IPS DF 19.7 (cell line): ENCODE measurements at regions not wholly inside any gene's neighbourhood (a gene's known extent, or its start where the extent isn't known, plus 50 kb on each side); places are given as distances from the start of the nearest gene placed in this dataset.

ENCODE experiments used
- DNase-seq: peaks from one replicate; pipeline ENCODE4 v3.0.0-alpha.2; 2013; ENCODE audit warnings: low read depth, low spot score

DNA sequence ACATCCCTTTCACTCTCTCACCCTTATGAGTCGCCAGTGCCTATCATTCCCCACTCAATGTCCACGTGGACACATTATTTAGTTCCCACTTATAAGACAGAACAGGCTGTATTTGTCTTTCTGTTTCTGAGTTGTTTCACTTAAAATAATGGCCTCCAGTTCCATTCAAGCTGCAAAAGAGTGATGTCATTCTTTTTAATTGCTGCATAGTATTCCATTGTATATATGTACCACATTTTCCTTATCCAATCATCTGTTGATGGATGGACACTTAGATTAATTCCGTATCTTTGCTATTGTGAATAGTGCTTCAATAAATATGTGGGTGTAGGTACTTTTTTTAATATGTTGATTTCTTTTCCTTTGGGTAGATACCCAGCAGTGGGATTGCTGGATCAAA lies 79.1 kb downstream of the ZNF365 start:
- no peak for DNase-seq

DNA sequence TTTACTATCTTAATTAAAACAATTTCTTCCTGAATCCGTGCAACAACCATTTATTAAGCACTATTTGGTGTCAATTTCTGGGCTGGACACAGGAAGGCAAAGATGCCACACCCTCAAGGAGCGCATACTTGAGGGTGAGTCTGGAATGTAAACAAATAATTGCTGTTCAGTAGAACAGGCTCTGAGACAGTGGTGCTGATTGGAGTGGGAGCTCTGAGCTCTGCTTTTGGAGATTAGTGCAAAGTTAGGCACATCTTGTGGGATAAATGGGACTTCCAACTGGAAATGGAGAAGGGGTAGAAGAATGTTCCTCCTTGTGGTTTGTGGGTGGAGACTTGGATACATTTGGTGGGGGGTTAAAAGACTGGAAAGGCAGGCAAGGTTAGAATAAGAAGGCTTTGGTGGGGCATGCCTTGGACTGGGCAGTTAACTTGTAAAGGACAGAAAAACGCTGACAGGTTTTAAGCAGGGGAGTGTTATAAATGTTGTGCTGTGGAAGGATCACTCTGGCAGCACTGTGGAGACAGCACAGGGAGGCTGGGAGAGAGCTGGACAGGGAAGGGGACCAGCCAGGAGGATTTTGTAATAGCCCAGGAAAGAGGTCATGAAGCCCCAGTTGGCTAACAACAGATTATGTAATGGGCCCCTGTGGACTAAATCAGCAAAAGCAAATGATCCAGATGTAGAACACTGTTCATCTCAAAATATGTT lies 80.7 kb downstream of the ZNF365 start:
- DNase-seq: no peak

DNA sequence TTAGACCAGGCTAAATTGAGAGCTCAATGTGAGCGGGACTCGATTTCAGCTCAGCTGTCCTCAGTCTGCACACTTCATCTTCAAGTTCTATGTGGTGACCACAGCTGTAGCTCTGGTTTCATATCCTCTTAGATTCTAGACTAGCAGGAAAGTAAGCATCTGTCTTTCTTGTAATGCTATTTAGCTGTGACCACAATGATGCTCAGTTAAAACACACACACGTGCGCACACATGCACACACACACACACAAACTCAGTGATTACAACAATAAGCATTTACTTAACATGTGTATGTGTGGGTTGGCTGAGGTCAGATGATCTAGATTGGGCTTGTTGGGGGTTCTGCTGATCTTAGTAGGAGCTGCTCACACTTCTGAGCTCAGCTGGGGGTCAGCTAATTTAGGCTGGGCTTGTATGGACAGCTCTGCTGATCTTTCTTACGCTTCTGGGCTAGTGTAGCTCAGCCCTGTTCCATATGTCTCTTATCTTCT lies 82.5 kb downstream of the ZNF365 start:
- no peak for DNase-seq

- DNase-seq: no peak
Observed at GRCh38 chr10:62457196-62457595, 83.0 kb downstream of the ZNF365 start.

DNA sequence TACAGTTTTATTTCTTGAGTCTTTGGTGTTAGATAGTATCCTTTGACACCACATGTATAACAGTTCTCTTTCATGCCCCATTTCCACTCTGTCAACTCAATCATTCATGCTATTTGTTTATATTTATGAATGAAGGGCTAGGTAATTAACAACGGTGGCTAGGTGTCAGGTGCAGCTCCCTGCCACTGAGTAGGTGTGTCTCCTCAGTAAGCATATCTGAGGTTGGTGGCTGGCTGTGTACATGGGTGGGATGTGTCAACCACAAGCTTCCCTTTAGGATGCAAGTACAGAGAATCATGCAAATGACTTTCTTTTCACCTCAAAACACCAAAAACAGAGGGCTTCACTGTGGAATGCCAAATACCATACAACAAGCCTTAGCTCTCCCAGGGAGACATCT lies 83.4 kb downstream of the ZNF365 start:
- no peak for DNase-seq

DNA sequence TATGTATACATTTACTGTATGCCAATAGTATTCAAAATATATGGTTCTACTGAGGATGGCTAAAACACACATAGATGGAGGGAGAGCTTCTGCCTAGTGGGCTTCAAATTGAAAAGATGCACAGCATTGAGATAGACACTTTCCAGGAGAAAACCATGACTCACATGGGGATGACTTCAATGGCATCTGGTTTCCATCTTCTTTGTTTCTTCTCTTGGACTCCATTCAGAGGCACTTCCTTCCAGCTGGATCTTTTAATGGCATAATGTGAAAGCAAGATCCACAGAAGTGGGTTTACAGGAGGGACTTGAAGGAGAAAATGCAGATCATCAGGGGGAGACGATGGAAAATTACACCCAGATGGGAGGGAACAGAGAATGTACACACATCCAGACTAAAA lies 84.9 kb downstream of the ZNF365 start:
- no peak for DNase-seq

DNA sequence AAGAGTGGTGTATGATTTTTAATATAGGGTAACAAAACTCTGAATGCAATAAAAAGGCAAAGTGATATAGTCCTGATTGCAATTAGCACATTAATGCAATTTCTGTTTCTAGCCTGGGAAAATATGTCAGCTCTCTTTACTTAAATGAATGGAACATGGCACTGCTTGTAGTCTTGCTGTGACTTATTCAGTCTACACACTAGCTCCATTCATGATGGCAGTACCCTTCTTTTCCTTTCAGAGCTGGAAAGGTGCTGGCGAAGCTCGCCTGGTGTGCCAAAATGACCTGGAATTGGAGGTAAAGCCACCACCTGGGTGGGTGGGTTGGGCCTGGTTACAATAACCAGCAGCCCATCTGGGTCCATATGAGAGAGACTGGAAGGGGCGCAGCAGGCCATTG lies 85.3 kb downstream of the ZNF365 start:
- DNase-seq: no peak

DNA sequence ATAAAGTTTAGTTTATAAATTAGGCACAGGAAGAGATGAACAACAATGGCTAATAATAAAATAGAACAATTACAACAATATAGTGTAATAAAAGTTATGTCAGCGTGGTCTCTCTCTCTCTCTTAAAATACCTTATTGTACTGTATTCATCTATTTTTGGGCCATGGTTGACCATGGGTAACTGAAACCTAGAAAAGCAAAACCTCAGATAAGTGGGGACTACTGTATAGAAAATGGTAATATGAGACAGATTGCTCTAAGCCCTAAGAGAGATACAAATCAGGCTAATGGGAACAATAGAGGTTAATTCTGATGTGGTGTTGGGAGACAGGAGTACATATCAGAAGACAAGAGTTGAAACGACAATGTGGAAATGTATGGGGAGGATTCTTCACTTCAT lies 86.2 kb downstream of the ZNF365 start:
- DNase-seq: no peak

DNA sequence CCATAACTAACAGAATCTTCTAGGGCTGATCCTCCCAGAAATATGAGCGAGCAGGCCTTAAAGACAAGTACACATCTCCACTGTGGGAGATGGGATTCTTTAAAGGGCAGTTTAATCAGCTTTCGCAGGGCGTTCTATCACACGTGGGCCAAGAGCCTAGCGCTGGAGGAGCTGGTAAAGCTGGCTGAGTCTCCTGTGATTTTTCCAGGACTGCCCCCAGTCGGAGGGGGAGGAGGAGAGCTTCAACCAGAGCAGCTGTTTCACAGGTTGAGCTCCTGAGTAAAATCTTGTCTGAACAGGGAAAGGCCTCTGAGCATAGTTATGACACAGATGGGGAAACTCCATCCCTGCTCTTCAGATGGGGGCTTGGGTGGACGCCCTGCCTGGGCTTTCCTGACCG lies 87.0 kb downstream of the ZNF365 start:
- no peak for DNase-seq

DNA sequence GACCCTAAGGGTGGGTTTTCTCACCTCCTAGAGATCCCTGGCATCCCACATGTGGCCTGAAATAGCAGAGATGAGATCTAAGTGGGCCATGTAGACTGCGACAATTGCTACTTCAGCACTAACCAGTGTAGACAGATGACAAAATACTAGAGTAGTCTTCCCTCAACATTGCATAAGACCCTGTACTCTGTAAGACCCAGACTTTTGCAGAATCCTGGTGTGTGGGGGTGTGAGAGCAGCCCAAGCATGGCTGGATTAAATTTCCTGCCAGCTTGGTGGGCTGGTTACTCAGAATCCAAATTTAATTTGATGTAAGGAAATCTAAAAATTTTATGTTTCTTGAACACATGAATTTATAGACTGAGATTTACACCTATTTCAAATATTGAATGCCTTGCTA lies 88.3 kb downstream of the ZNF365 start:
- no peak for DNase-seq

DNA sequence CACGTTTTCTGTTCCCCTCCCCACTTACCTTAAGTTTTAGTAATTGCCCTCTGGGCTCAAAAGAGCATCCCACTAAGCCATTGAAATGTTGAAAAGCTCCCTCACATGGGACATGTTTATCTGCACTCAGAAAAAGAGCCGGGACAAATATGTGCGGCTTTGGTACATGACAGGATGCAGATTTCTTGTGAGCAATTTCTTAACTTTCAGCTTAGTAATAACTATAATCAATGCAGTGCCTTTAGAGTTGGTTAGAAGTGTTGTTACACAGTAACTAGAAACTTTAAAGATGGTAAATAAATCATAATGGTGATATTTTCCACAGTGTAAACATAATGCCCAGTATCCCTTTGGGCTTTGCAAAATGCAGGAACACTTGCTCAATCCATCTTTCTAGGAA lies 89.2 kb downstream of the ZNF365 start:
- no peak for DNase-seq

- DNase-seq: no peak
Observed at GRCh38 chr10:62464308-62464707, 90.1 kb downstream of the ZNF365 start.

- no peak for DNase-seq
Observed at GRCh38 chr10:62466590-62466989, 92.4 kb downstream of the ZNF365 start.

DNA sequence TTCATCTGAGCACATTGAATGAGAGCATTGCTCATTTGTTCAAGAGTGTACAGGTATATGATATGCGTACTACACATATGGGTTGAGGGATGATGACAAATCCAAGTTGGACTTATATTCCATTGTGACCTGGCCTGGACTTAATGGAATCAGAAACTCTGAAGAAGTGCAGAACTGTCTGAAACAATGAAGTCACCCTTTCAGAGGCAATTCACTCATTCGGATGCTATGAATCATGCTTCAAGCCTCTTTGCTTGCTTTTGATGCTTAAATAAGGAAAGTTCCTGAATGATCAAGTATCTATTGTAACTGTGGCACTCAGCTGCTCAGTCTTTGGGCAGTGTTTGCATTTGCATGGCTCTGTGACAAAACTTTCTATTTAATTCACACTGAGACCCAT lies 93.4 kb downstream of the ZNF365 start:
- no peak for DNase-seq

DNA sequence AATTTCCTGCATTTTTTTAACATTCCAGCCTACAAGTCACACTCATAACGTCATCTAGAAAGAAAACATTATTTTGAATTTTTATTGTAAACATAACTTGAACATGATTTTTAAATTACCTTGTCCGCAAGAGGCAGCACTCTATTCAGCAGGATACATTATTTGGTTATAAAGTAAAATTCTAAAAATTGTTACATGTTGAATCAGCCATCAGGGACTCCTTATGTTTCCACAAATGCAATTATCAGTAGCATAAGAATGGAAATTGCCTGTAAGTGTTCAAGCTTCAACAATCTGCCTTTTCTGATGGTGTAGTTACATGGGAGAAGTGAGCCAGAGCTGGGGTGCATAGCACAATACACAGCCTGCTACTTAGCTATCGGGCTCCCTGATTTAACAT lies 97.5 kb downstream of the ZNF365 start:
- no peak for DNase-seq

DNA sequence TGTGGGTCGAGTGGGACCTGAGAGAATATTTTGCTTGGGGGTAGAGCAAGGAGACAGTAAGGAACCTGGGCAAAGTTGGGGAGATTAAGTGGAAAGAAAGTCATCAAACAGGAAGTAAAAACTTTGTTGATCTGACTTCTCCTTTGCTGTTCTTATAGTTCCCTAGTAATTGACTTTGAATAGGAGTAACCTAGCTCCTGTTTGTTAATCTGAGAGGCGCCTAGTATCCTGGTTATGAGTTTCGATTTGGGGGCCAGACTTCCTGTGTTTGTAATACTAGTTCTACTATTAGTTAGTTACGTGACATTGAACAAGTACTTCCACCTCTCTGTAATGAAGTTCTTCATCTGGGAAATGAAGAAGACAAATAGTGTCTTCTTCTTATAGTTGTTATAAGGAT lies 99.1 kb downstream of the ZNF365 start:
- DNase-seq: no peak

GRCh38 chr10:62475551-62475950 lies 101.4 kb downstream of the ZNF365 start:
- DNase-seq: no peak

- no peak for DNase-seq
Observed at GRCh38 chr10:62479523-62479922, 105.4 kb downstream of the ZNF365 start.

- no peak for DNase-seq
Observed at GRCh38 chr10:62480196-62480595, 106.0 kb downstream of the ZNF365 start.

- no peak for DNase-seq
Observed at GRCh38 chr10:62482581-62482980, 108.4 kb downstream of the ZNF365 start.

DNA sequence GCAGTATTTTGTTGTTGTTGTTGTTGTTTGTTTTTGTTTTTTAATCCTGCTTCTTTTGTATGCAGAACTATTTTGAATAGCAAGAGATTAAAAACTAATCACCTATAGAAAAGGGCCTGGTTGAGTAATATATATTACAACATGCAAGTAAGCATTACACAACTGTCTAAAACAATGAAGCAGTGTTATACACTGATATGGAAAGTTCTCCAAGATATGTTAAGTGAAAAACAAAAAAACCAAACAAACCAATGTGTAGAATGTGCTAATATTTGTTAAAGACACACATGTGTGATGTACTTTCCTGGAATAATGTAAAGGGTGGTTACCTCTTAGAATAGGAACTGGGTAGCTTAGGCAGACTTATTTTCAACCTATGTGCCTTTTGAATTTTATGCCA lies 117.4 kb downstream of the ZNF365 start:
- DNase-seq: no peak

DNA sequence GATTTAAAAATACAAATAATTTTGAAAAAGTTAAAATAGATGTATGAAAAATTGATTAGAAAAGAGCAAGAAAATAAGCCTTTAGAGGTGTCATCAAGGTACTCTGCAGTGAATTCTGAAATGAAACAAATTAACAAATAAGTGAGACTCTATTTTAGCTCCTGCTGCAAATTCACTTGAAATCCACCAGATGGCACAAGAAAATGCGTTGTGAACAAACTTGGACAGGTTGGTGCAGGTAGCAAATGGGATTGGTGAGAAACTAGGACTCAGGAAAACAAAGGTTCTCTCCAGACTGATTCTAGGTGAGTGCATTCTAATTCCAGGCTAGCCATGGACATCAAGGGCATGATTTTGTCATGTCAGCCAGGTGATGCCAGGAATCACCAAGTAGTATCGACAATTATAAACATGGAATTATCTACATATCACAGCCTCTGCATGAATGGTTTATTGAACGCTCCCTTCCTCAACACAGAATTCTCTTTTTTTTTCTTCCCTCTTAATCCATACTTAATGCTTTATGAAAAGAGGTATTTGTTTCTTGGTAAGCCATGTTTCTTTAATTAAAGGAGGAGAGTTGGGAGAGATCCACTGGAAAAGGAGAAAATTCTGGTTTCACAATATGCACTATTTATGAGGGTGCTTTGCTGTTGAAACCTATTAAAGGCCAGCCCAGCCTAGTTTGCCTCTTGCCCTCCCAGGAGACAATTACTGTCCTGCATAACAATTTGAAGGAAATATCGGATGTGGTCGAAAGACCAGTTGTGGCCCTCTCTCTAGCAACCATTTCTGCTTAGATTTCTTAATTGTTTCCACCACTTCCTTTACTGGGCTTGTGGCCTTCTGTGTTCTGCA lies 118.1 kb downstream of the ZNF365 start:
- DNase-seq: peak; percentile 38

DNA sequence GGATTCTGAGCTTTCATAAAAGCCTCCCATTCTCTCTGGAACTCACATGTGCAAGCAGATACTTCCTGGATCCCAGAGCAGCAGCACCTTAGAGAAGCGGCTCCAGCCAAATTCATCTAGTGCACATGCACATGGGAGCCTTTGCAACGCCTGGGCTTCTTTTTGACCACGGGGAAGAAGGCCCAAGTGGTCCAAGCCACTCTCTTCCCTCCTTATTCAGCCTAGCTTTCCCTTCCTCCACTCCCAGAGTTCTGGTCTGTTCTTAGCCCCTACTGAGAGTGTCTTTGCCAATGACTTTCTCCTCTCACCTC lies 118.7 kb downstream of the ZNF365 start:
- DNase-seq: no peak
